Transverse colon (tissue), 4 donors: ENCODE measurements at regions not wholly inside any gene's neighbourhood (a gene's known extent, or its start where the extent isn't known, plus 50 kb on each side); places are given as distances from the start of the nearest gene placed in this dataset.
"Not testable (repeated sequence)": the region's sequence is repeated elsewhere in the genome, so short reads cannot be mapped to it uniquely, and the experiment has no call there.

Experiments
- CTCF ChIP-seq, 5 experiments: fragments of 200-600 bp in 3 of 5; fragments of 450-650 bp in 2 of 5; sonication (generic) in 3 of 5; IDR thresholded peaks; 1 replicate in 2 of 5; 2 replicates in 3 of 5; pipeline ENCODE4 v1.5.1; 2016 to 2017; ENCODE audit warnings: antibody characterized with exemption in 5 of 5, inconsistent platforms in 3 of 5, mild to moderate bottlenecking in 2 of 5, moderate library complexity in 1 of 5
- EP300 ChIP-seq: sonication (generic); formaldehyde crosslinking; IDR thresholded peaks from one replicate; pipeline ENCODE4 v1.6.1; 2017; ENCODE audit warnings: antibody characterized with exemption, low read depth
- POLR2A ChIP-seq: fragments of 450-650 bp; IDR thresholded peaks from one replicate; pipeline ENCODE4 v1.6.1; 2016; ENCODE audit warnings: antibody characterized with exemption, mild to moderate bottlenecking, moderate library complexity
- POLR2AphosphoS5 ChIP-seq, 3 donors: sonication (generic); formaldehyde crosslinking; IDR thresholded peaks; one replicate each; pipeline ENCODE4 v1.6.1; 2016; ENCODE audit warnings: antibody characterized with exemption in 3 of 3

GRCh38 chr11:38595359-38596016 lies 1997.5 kb upstream of the RAG2 start:
- TF ChIP-seq CTCF (IDR thresholded peaks at IDR 0.05); POLR2AphosphoS5 (IDR thresholded peaks at IDR 0.05); EP300; POLR2A: not testable (repeated sequence)
